HG02884 (cell line): ENCODE measurements at regions not wholly inside any gene's neighbourhood (a gene's known extent, or its start where the extent isn't known, plus 50 kb on each side); places are given as distances from the start of the nearest gene placed in this dataset.

ENCODE experiments used
- ATAC-seq: cut with Tn5 transposase; IDR thresholded peaks from one replicate; pipeline ENCODE4 v1.9.1; 2021; ENCODE audit warnings: mild to moderate bottlenecking, moderate library complexity; ENCODE audit not compliant: unreplicated experiment

DNA sequence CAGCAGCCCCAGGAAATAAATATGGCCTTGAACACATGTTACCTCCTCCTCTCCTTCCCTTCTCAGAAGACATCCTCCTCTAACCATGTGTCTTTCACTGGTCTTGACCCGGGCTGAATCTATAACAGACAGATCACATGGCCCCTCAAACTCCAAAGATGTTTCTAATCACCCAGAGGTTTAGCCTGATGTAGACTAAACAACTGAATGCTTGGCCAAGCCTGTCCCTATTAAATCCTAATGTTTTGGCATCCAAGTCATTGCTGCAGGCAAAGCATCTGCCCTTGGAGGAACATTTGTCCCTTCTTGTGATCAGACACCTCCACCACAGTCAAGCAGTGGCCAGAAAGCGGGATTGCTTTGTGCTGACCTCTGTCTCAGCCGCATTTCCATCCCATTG lies 65.5 kb downstream of the ANKRD60 start:
- no peak for ATAC-seq

GRCh38 chr20:58161192-58161591 lies 67.3 kb downstream of the ANKRD60 start:
- ATAC-seq = no peak

GRCh38 chr20:58160451-58161061 lies 67.9 kb downstream of the ANKRD60 start:
- no peak for ATAC-seq

GRCh38 chr20:58155148-58155925 lies 73.1 kb downstream of the ANKRD60 start:
- ATAC-seq = no peak

GRCh38 chr20:58154113-58154512 lies 74.3 kb downstream of the ANKRD60 start:
- no peak for ATAC-seq

- ATAC-seq = no peak
Measured at GRCh38 chr20:58153121-58153520, 75.3 kb downstream of the ANKRD60 start.

DNA sequence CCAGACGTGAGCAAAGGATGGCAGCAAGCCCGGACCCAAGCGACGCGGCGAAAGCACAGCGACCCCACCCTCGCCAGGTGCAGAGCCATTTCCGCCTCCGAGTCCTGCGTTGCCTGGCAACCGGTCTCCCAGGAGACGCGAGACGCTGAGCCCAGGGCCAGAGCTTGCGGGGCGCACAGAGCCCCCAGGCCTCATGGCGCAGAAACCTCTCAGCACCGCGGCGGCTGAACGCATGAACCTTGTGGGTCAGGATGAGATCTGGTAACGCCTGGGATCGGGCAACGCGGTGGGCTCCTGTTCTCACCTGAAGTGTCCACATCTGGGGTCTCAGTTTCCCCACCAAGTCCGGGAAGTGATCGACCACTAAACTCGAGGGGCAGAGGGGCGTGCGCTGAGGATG lies 77.7 kb downstream of the ANKRD60 start:
- no peak for ATAC-seq

DNA sequence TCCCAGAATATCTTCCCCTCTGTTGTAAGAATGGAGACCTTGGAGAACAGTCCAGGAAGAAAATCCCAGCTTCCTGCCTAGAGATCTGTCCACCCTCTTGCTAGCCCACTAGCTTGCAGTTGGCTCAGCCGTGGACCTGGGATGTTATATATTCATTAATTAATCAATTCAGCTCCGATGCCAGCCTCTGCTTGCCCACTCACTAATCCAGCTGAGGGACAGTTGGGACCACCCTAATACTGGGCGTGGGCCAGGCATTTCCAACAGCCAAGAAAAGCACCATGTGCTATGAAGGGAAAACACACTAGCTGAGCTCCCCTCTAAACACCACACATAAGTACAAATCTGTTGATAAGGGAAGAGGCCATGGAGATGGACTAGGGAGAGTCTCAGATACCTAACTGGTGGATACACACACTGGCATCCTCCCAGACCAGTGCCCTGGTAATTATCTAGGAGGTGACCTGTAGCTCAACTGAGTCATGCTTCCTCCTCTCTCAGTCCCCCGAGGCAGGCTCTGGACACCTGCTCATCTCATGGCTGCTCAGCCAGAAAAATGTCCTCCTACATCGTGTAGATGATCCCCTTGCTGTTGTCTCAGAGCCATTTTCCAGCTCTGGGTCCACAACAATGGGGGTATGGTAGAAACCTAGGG lies 78.9 kb downstream of the ANKRD60 start:
- no peak for ATAC-seq

GRCh38 chr20:58148891-58149290 lies 79.6 kb downstream of the ANKRD60 start:
- ATAC-seq = no peak

GRCh38 chr20:58147628-58148370 lies 80.7 kb downstream of the ANKRD60 start:
- no peak for ATAC-seq

- no peak for ATAC-seq
Measured at GRCh38 chr20:58146746-58147140, 81.7 kb downstream of the ANKRD60 start.

- no peak for ATAC-seq
Measured at GRCh38 chr20:58146081-58146745, 82.2 kb downstream of the ANKRD60 start.

DNA sequence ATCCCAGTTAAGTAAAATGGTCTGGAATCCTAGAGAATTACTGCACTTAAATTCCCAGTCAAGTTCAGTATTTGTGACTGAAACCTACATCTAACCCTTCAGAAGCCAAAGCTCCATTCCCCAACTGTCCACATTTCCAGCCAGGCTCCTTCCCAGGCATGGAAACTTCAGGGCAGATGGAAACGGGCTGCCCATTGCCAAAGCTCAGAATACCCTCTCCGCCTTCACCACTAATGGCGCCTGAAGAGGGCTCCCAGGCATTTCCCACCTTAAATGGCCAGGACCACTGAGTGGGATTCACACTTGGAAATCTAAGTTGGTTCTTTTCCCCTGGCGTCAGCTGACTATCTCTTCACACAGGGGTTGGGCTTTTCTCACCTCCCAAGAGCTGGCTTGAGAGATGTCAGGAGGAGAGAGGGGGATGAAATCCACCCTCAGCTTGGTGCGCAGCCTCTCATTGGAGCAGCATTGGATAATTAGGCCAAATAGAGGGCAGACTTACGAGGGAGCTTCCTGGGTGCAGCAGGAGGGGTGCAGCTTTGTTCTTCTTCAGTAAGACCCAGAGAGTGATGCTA lies 82.9 kb downstream of the ANKRD60 start:
- no peak for ATAC-seq

DNA sequence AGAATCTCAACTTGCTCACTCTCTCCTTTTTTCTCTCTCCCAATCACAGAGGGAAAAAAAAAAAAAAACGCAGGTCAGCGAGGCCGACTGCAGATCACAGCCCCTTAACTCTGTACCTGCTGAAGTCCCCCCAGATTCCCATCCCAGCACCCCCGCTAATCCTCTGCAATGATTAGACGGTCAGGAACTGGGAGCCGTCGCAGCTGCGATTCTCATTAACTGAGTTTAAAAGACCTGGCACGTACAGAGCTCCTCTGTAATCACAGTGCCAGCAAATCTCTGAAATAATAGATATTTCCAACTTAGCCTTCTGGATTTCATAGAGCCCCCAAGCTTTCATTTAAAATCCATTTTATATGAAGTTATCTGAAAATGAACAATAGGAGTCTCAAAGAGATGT lies 84.4 kb downstream of the ANKRD60 start:
- ATAC-seq = no peak

- no peak for ATAC-seq
Measured at GRCh38 chr20:58143531-58143930, 84.9 kb downstream of the ANKRD60 start.

- ATAC-seq = no peak
Measured at GRCh38 chr20:58142843-58143185, 85.6 kb downstream of the ANKRD60 start.

GRCh38 chr20:58141971-58142842 lies 86.2 kb downstream of the ANKRD60 start:
- no peak for ATAC-seq

DNA sequence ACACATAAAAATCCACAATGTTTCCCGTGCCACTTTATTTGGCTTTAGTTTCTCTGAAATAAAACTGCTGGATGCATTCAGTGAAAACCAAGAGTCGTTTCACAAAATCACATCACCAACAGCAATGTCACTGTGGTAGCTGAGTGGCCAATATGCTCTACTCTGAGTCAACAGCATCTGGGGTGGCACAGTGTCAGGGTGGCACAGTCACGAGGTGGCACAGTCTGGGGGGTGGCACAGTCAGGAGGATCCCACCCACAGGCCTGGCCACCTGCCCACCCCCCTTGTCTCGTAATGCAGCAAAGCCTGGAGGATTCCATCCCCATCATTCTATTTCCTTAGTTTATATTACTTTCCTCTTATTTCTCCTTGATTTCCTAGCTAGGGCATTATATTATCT lies 87.0 kb downstream of the ANKRD60 start:
- no peak for ATAC-seq

DNA sequence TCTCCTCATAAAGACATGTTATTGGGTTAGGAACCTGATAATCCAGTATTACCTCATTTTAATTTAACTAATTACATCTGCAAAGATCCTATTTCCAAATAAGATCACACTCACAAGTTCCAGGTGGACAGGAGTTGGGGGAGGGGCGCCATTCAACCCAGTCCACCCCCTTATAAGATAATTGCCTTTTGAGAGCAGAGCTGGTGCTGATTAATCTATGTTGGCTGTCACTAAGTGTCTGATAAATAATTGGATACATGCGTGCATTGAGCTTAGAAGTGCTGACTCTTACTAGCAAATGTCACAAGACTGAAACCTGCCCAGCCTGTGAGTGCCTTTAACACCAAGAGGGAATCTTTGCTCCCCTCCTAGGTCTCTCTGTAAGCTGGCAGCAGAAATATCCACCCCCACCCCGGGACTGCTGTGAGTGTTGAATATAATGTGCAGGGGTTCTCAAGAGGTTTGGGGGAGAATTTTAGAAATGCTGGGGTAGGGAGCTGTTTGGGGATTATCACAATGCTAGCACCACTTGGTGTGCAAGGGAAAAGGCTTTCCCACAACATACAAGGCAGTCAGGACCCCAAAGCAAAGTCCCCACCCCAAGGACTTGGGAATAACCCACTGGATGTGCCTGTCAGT lies 87.5 kb downstream of the ANKRD60 start:
- ATAC-seq = no peak
